Rectal smooth muscle tissue (tissue), 1 donor: ENCODE measurements at regions not wholly inside any gene's neighbourhood (a gene's known extent, or its start where the extent isn't known, plus 50 kb on each side); places are given as distances from the start of the nearest gene placed in this dataset.
"Not testable (repeated sequence)": the region's sequence is repeated elsewhere in the genome, so short reads cannot be mapped to it uniquely, and the experiment has no call there.

ENCODE experiments used
- H3K27ac ChIP-seq: one replicate; pipeline ENCODE4 v1.7.0; 2013; ENCODE audit warnings: low read depth, low read length, inconsistent platforms
- H3K27me3 ChIP-seq: one replicate; pipeline ENCODE4 v1.7.0; 2013; ENCODE audit warnings: low read length; ENCODE audit not compliant: control insufficient read depth, insufficient read depth
- H3K36me3 ChIP-seq: one replicate; pipeline ENCODE4 v1.7.0; 2013; ENCODE audit warnings: low read length; ENCODE audit not compliant: control insufficient read depth, insufficient read depth
- H3K4me1 ChIP-seq: one replicate; pipeline ENCODE4 v1.7.0; 2013; ENCODE audit warnings: low read length; ENCODE audit not compliant: control insufficient read depth, insufficient read depth
- H3K4me3 ChIP-seq: one replicate; pipeline ENCODE4 v1.7.0; 2013; ENCODE audit warnings: low read length
- H3K9ac ChIP-seq: one replicate; pipeline ENCODE4 v1.7.0; 2013; ENCODE audit warnings: low read length

DNA sequence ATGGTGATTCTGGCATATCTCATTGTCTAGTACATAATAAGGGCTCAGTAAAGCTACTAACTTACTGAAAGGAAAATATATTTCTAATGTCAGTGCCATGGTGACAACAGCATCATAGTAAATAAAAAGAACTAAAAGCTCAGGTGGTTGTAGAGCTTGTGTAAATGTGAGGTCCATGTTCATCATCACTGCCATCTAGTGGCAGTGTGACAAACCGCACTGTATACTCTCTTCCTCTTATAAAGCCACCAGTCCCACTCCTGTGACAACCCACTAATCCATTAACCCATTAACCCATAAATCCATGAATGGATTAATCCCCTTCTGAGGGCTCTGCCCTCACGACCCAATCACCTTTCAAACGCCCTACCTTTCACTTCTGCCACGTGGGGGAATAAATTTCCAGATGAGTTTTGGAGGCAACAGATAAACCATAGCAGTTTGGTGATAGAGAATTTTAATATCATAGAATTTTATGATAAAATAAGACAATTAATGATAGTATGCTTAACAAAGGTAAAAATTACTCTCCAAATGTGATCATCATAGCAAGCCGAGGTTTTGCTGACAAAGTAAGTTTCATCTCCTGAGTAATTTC, 160.4 kb upstream of the SGCG start:
- no peaks in the 10 kb centered on the region for H3K27me3 ChIP-seq
- no peaks in the 10 kb centered on the region for H3K4me1 ChIP-seq
- H3K27ac ChIP-seq = no peak overlapping the region
- no peak overlapping the region for H3K9ac ChIP-seq
- no peak overlapping the region for H3K4me3 ChIP-seq
- H3K36me3 ChIP-seq = no peaks in the 10 kb centered on the region

DNA sequence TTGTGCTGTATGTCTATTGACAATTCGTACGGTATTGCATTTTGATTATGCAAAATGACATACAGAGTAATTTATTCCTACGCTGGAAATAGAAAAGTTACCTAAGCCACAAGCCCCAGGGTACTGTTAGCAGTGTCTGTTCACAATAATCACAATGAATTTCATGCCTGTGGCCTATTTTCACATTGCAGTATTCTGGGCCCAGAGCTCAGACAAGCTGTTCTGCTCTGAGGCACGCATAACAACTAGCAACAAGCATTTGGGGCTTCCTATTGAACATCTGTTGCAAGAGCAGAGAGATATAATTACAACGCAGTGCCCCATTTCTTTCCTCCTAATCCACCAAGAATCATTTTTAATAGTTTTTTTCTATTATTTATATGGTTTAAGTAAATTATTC, 158.9 kb upstream of the SGCG start:
- Histone ChIP-seq H3K27ac (no peak overlapping the region), H3K27me3 (no peaks in the 10 kb centered on the region), H3K4me3 (no peak overlapping the region), H3K9ac (no peak overlapping the region), H3K4me1 (no peaks in the 10 kb centered on the region), H3K36me3 (no peaks in the 10 kb centered on the region)

DNA sequence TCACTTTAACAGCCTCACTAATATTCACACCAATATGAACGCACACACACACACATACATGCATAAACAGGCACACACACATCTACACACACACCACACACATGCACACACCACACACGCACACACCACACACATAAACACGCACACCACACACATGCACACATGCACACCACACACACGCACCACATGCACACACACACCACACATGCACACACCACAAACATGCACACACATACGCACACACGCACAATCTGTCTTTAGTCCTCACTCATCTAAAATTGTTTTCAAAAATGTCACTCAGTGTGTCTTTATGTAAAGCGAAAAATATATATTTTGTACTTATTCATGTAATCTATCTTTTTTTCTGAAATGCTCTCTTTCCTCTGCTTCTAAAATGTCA, 158.1 kb upstream of the SGCG start:
- Histone ChIP-seq H3K4me1 (no peaks in the 10 kb centered on the region), H3K36me3 (no peaks in the 10 kb centered on the region), H3K27ac (no peak overlapping the region), H3K4me3 (no peak overlapping the region), H3K27me3 (no peaks in the 10 kb centered on the region), H3K9ac (no peak overlapping the region)

GRCh38 chr13:23025864-23026608, 154.7 kb upstream of the SGCG start:
- H3K27me3 ChIP-seq = no peaks in the 10 kb centered on the region
- H3K9ac ChIP-seq = no peak overlapping the region
- no peak overlapping the region for H3K27ac ChIP-seq
- H3K4me1 ChIP-seq = no peaks in the 10 kb centered on the region
- no peaks in the 10 kb centered on the region for H3K36me3 ChIP-seq
- no peak overlapping the region for H3K4me3 ChIP-seq

DNA sequence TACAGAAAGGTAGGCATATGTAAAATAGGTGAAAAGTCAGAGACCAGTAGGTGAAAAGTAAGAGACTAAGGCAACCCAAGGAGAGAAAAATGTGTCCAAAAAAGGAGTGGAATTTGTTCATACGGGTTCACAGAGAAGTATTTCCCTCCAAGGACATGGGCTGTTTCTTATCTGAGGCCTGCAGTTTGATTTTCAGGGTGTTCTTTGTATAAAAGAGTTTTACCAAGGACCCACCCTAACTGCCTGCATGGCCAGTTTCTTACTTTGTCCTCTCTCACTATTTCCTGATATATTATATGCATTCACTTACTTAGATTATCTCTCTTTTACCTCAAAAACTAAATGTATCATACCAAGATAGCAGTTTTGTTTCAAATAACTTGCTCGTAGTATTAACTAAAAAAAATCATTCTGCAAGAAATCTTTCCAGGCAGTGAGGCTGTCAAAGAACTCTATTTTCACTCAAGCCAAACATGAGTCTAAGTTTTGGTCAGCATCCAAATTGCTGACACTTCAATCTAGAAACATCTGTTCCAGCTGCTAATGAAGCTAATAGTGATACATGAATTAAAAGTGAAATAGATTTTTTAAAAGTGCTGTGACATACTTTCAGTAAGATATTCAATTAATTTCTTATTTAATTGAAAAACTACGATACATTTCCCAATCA, 141.4 kb upstream of the SGCG start:
- Histone ChIP-seq H3K4me1 (no peaks in the 10 kb centered on the region), H3K9ac (no peak overlapping the region), H3K27me3 (no peaks in the 10 kb centered on the region), H3K27ac (no peak overlapping the region), H3K36me3 (no peaks in the 10 kb centered on the region), H3K4me3 (no peak overlapping the region)

GRCh38 chr13:23042181-23042580, 138.6 kb upstream of the SGCG start:
- Histone ChIP-seq H3K27ac (no peak overlapping the region), H3K4me3 (no peak overlapping the region), H3K4me1 (no peaks in the 10 kb centered on the region), H3K36me3 (no peaks in the 10 kb centered on the region), H3K27me3 (no peaks in the 10 kb centered on the region), H3K9ac (no peak overlapping the region)

DNA sequence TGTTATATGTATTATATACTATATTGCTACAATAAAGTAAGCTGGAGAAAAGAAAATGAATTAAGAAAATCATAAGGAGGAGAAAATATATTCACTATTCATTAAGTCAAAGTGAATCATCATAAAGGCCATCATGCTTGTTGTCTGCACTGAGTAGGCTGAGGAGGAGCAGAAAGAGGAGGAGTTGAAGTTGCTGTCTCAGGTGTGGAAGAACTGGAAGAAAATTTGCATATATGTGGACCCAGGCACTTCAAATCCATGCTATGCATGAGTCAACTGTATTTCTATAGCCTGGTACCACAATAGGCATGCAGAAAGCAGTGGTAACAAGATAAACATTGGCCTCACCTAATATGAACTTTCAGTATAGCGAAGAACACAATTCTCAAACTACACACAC, 135.9 kb upstream of the SGCG start:
- no peak overlapping the region for H3K4me3 ChIP-seq
- H3K36me3 ChIP-seq = no peaks in the 10 kb centered on the region
- no peak overlapping the region for H3K27ac ChIP-seq
- no peak overlapping the region for H3K9ac ChIP-seq
- no peaks in the 10 kb centered on the region for H3K27me3 ChIP-seq
- no peaks in the 10 kb centered on the region for H3K4me1 ChIP-seq

DNA sequence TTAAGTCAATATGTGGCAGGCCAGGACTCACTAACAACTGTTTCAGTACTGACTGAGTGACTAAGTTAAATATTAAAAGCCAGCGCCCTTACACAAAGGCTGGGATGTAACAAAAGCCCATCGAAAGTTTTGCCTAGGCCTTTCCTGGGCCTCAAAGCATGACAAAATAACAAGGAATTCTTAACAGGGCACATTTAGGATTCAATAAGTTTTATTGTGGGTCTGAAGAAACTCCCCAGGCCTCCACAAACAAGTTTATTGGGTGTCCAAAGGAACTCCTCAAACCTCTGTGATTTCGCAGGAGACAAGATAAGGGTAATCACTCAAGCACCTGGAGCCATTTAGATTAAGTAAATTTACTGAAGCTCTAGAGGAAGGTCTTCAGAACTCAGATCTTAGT, 130.7 kb upstream of the SGCG start:
- Histone ChIP-seq H3K9ac (no peak overlapping the region), H3K4me1 (no peaks in the 10 kb centered on the region), H3K36me3 (no peaks in the 10 kb centered on the region), H3K27ac (no peak overlapping the region), H3K27me3 (no peaks in the 10 kb centered on the region), H3K4me3 (no peak overlapping the region)

DNA sequence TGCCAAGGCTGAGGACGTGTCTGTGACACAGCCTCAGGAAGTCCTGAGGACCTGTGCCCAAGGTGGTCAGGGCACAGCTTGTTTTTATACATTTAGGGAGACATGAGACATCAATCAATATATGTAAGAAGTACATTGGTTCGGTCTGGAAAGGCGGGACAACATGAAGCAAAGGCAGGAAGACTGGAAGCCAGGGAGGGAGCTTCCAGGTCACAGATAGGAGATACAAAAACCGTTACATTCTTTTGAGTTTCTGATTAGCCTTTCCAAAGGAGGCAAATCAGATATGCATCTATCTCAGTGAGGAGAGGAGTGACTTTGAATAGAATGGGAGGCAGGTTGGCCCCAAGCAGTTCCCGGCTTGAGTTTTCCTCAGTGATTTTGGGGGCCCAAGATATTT, 127.1 kb upstream of the SGCG start:
- H3K36me3 ChIP-seq, H3K4me3 ChIP-seq, H3K9ac ChIP-seq, H3K27ac ChIP-seq, H3K27me3 ChIP-seq, H3K4me1 ChIP-seq: not testable (repeated sequence)

DNA sequence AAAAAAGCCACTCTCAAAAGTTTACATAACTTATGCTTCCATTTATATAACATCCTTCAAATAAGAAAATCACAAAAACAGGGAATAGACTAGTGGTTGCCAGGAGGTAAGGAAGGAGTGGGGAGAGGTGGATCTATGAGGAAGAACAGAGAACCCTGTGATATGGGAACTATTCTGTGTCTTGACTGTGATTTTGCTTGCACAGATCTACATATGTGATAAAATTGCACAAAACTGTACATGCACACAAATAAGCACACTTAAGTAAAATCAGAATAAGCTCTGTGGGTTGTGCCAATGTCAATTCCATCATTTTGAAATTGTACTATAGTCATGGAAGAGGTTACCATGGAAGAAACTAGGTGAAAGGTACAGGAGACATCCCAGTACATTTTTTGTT, 121.6 kb upstream of the SGCG start:
- Histone ChIP-seq H3K27ac (no peak overlapping the region), H3K27me3 (no peaks in the 10 kb centered on the region), H3K4me1 (no peaks in the 10 kb centered on the region), H3K36me3 (no peaks in the 10 kb centered on the region), H3K9ac (no peak overlapping the region), H3K4me3 (no peak overlapping the region)

DNA sequence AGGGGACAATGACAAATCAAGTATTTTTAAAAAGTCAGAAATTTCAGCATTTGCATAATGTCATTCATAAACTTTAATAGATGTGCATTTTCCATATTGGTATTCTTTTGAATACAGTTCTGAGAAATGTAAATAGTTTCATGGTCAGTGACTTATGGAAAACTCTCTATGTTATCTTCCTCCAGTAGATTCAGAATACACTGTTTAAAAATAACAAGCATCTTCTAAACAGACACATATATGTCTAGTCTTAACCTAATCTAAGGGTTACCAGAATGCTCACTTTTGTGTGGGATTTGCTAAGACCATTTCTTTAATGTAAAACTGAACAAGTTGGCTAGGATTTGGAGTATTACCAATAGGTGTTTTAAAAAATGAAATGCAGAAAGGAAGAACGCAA, 119.8 kb upstream of the SGCG start:
- Histone ChIP-seq H3K36me3 (no peaks in the 10 kb centered on the region), H3K4me3 (no peak overlapping the region), H3K4me1 (no peaks in the 10 kb centered on the region), H3K27ac (no peak overlapping the region), H3K9ac (no peak overlapping the region), H3K27me3 (no peaks in the 10 kb centered on the region)

- H3K9ac ChIP-seq = no peak overlapping the region
- H3K27ac ChIP-seq = no peak overlapping the region
- H3K4me1 ChIP-seq = no peaks in the 10 kb centered on the region
- no peaks in the 10 kb centered on the region for H3K36me3 ChIP-seq
- H3K4me3 ChIP-seq = no peak overlapping the region
- H3K27me3 ChIP-seq = no peaks in the 10 kb centered on the region
Observed at GRCh38 chr13:23067129-23067528, 113.7 kb upstream of the SGCG start.

- Histone ChIP-seq H3K27me3 (no peaks in the 10 kb centered on the region), H3K27ac (no peak overlapping the region), H3K9ac (no peak overlapping the region), H3K4me3 (no peak overlapping the region), H3K4me1 (no peaks in the 10 kb centered on the region), H3K36me3 (no peaks in the 10 kb centered on the region)
Observed at GRCh38 chr13:23069566-23069965, 111.2 kb upstream of the SGCG start.
